ENCODE measurements at regions not wholly inside any gene's neighbourhood (a gene's known extent, or its start where the extent isn't known, plus 50 kb on each side); places are given as distances from the start of the nearest gene placed in this dataset.

DNA sequence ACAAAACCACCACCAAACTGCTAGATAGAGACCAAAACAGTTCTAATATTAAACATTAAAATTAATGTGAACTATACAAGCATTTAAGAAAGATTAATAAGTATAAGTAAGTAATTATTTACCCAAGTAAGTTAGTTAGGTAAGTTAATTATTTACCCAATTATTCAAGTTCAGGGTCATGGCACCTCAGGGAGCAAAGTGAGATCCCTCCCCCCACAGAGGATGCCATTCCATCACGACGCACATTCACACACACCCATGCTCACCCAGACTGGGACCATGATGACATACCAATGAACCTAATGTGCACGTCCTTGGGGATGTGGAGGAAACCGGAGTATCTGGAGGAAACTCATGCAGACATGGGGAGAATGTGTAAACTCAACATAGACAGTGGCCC lies 229.1 kb downstream of the NR2F2 start:
- H3K4me3 ChIP-seq (ENCODE audit: low read length), result no peak overlapping the region
- H3K4me1 ChIP-seq (ENCODE audit: low read length), result no peaks in the 10 kb centered on the region
- no peaks in the 10 kb centered on the region for H3K36me3 ChIP-seq (replicated peaks; ENCODE audit: low read depth, low read length)
- H4K20me1 ChIP-seq (ENCODE audit: insufficient read depth, low read length), result no peaks in the 10 kb centered on the region
- no peaks in the 10 kb centered on the region for H3K9me3 ChIP-seq (ENCODE audit: insufficient read depth, low read length)
- TF ChIP-seq, protein P1, sequence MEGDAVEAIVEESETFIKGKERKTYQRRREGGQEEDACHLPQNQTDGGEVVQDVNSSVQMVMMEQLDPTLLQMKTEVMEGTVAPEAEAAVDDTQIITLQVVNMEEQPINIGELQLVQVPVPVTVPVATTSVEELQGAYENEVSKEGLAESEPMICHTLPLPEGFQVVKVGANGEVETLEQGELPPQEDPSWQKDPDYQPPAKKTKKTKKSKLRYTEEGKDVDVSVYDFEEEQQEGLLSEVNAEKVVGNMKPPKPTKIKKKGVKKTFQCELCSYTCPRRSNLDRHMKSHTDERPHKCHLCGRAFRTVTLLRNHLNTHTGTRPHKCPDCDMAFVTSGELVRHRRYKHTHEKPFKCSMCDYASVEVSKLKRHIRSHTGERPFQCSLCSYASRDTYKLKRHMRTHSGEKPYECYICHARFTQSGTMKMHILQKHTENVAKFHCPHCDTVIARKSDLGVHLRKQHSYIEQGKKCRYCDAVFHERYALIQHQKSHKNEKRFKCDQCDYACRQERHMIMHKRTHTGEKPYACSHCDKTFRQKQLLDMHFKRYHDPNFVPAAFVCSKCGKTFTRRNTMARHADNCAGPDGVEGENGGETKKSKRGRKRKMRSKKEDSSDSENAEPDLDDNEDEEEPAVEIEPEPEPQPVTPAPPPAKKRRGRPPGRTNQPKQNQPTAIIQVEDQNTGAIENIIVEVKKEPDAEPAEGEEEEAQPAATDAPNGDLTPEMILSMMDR (IDR thresholded peaks at IDR 0.05; ENCODE audit: low read depth, low read length), result no peak
- no peak for TF ChIP-seq EZH2phosphoT487 (IDR thresholded peaks at IDR 0.05; ENCODE audit: low read depth)
- H3K4me2 ChIP-seq (ENCODE audit: low read length), result no peak overlapping the region
- H2AFZ ChIP-seq (ENCODE audit: low read depth, low read length), result no peak overlapping the region
- H3K27ac ChIP-seq (ENCODE audit: low read length), result no peak overlapping the region
- no peaks in the 10 kb centered on the region for H3K79me2 ChIP-seq (ENCODE audit: low read length)
- H3K9ac ChIP-seq (ENCODE audit: low read length), result no peak overlapping the region
- no peaks in the 10 kb centered on the region for H3K27me3 ChIP-seq (ENCODE audit: low read depth, low read length)

DNA sequence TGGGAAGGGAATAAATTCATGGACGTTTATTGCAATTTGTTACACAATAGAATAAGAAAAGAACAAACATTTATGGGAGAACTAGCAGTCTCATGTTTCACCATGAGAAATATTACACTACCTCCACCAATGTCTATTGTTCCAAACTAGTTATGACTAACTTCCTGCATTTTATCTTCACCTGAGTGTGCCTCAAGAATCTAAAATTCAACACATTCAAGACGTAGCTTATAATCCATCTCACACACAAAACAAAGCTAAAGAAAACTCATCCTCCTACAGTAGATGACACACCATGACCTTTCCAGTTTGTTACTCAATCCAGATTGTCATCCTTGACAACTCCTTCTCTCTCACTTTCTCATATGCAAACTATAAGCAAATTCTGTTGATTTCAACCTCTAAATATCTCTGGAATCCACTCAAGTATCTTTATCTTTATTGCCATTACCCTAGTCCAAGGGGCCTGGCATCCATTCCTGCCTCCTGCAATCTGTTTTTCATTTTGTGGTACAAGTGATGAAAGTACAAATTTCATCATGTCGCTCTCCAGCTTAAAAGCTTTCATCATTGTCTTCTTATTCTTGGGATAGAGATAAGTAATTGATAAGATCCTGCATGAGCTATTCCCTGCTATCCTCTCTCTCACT lies 229.9 kb downstream of the NR2F2 start:
- Histone ChIP-seq H3K79me2 (ENCODE audit: low read length) (no peaks in the 10 kb centered on the region), H3K36me3 (replicated peaks; ENCODE audit: low read depth, low read length) (no peaks in the 10 kb centered on the region), H3K9ac (ENCODE audit: low read length) (no peak overlapping the region), H2AFZ (ENCODE audit: low read depth, low read length) (no peak overlapping the region), H3K9me3 (ENCODE audit: insufficient read depth, low read length) (no peaks in the 10 kb centered on the region), H3K4me3 (ENCODE audit: low read length) (no peak overlapping the region), H3K4me1 (ENCODE audit: low read length) (no peaks in the 10 kb centered on the region), H3K27ac (ENCODE audit: low read length) (no peak overlapping the region), H3K4me2 (ENCODE audit: low read length) (no peak overlapping the region), H4K20me1 (ENCODE audit: insufficient read depth, low read length) (no peaks in the 10 kb centered on the region), H3K27me3 (ENCODE audit: low read depth, low read length) (no peaks in the 10 kb centered on the region)
- TF ChIP-seq, protein P1 (IDR thresholded peaks at IDR 0.05; ENCODE audit: low read depth, low read length), result no peak
- TF ChIP-seq EZH2phosphoT487 (IDR thresholded peaks at IDR 0.05; ENCODE audit: low read depth), result no peak

DNA sequence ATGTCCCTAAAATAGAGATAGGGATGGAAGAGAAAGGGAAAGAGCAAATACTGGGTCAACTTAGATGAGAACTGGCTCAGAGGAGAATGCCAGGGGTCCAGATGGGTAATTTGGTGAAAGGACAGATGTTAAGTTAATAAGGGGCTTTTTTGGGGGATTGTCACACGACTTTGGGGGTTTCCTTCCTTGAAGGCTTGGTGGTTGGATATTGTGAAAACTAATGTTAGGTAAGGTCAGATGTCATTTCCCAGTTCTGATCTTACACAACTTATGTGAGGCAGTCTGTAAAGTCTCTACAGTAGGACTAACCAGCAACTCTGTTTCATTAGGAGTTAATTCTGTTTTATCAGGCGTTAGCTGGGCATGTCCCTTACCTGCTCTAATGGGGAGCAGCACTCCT lies 231.1 kb downstream of the NR2F2 start:
- Histone ChIP-seq H3K9ac (ENCODE audit: low read length) (no peak overlapping the region), H3K27ac (ENCODE audit: low read length) (no peak overlapping the region)
- TF ChIP-seq EZH2phosphoT487 (IDR thresholded peaks at IDR 0.05; ENCODE audit: low read depth), result no peak
- TF ChIP-seq, protein P1 (IDR thresholded peaks at IDR 0.05; ENCODE audit: low read depth, low read length), result no peak

DNA sequence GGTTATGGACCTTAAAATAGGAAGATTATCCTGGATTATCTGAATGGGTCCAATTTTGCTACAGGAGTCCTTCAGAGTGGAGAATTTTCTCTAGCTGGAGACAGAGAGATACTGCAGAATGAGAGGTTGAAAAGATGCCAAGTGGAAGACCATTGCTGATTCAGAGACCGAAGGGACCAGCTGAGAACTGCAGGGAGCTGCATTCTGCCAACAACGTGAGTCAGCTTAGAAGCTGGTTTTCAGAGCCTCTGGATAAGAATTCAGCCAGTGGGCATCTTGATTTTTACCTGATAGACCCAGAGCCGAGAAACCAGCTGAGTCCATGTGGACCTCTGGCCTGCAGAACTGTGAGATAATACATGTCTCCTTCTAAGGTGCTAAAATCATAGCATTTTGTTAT lies 234.0 kb downstream of the NR2F2 start:
- no peaks in the 10 kb centered on the region for H3K79me2 ChIP-seq (ENCODE audit: low read length)
- no peaks in the 10 kb centered on the region for H3K36me3 ChIP-seq (replicated peaks; ENCODE audit: low read depth, low read length)
- H3K27ac ChIP-seq (ENCODE audit: low read length), result no peak overlapping the region
- no peak overlapping the region for H3K9ac ChIP-seq (ENCODE audit: low read length)
- TF ChIP-seq EZH2phosphoT487 (IDR thresholded peaks at IDR 0.05; ENCODE audit: low read depth), result no peak
- TF ChIP-seq, protein P1 (IDR thresholded peaks at IDR 0.05; ENCODE audit: low read depth, low read length), result no peak
- no peaks in the 10 kb centered on the region for H3K9me3 ChIP-seq (ENCODE audit: insufficient read depth, low read length)
- H3K4me2 ChIP-seq (ENCODE audit: low read length), result no peak overlapping the region
- no peak overlapping the region for H2AFZ ChIP-seq (ENCODE audit: low read depth, low read length)
- H3K27me3 ChIP-seq (ENCODE audit: low read depth, low read length), result no peaks in the 10 kb centered on the region
- H4K20me1 ChIP-seq (ENCODE audit: insufficient read depth, low read length), result no peaks in the 10 kb centered on the region
- no peaks in the 10 kb centered on the region for H3K4me1 ChIP-seq (ENCODE audit: low read length)
- H3K4me3 ChIP-seq (ENCODE audit: low read length), result no peak overlapping the region

More for the DNA sequence above, 231.1 kb downstream of the NR2F2 start:
- Histone ChIP-seq H3K36me3 (replicated peaks; ENCODE audit: low read depth, low read length) (no peaks in the 10 kb centered on the region), H4K20me1 (ENCODE audit: insufficient read depth, low read length) (no peaks in the 10 kb centered on the region), H3K4me1 (ENCODE audit: low read length) (no peaks in the 10 kb centered on the region), H3K4me2 (ENCODE audit: low read length) (no peak overlapping the region), H3K27me3 (ENCODE audit: low read depth, low read length) (no peaks in the 10 kb centered on the region), H3K9me3 (ENCODE audit: insufficient read depth, low read length) (no peaks in the 10 kb centered on the region), H3K79me2 (ENCODE audit: low read length) (no peaks in the 10 kb centered on the region), H3K4me3 (ENCODE audit: low read length) (no peak overlapping the region), H2AFZ (ENCODE audit: low read depth, low read length) (no peak overlapping the region)

All from OCI-LY3 (cell line).